Thyroid gland (tissue), 4 donors: ENCODE measurements at regions not wholly inside any gene's neighbourhood (a gene's known extent, or its start where the extent isn't known, plus 50 kb on each side); places are given as distances from the start of the nearest gene placed in this dataset.

Source experiments
- CTCF ChIP-seq, 6 experiments: fragments of 200-600 bp in 3 of 6; fragments of 450-650 bp in 3 of 6; sonication (generic) in 3 of 6; IDR thresholded peaks; one replicate each; pipeline ENCODE4 v1.5.1; 2016 to 2019; ENCODE audit warnings: antibody characterized with exemption in 6 of 6, mild to moderate bottlenecking in 2 of 6, inconsistent platforms in 1 of 6, moderate library complexity in 1 of 6
- POLR2A ChIP-seq, 2 donors: fragments of 450-650 bp; IDR thresholded peaks; one replicate each; pipeline ENCODE4 v1.6.1; 2017; ENCODE audit warnings: antibody characterized with exemption in 2 of 2, mild to moderate bottlenecking in 2 of 2, moderate library complexity in 1 of 2

GRCh38 chr13:31629085-31629780, 110.1 kb upstream of the RXFP2 start:
- TF ChIP-seq CTCF (IDR thresholded peaks at IDR 0.05) (no peak), POLR2A (IDR thresholded peaks at IDR 0.05) (no peak)
